T-helper 17 cell (primary cell): ENCODE measurements at regions not wholly inside any gene's neighbourhood (a gene's known extent, or its start where the extent isn't known, plus 50 kb on each side); places are given as distances from the start of the nearest gene placed in this dataset.

ENCODE experiments used
- ATAC-seq: fragments of 150-1000 bp; cut with Tn5 transposase; 2 replicates; pipeline ENCODE4 v1.10.0; 2021; ENCODE audit warnings: mild to moderate bottlenecking, moderate library complexity
- DNase-seq, 3 donors: peaks; one replicate each; pipeline versions ENCODE4 v3.0.0 to v3.0.0-alpha.2; 2020 to 2021
- H3K9me3 ChIP-seq: one replicate; pipeline ENCODE4 v1.7.0; 2013; ENCODE audit warnings: low read length, mild to moderate bottlenecking; ENCODE audit not compliant: control insufficient read depth, poor library complexity, severe bottlenecking
- H3K27ac Mint-ChIP-seq: one replicate; pipeline ENCODE4 v1.8.0; 2022; ENCODE audit warnings: mild to moderate bottlenecking, moderate library complexity, mixed read lengths
- H3K27me3 Mint-ChIP-seq: one replicate; pipeline ENCODE4 v1.8.0; 2022; ENCODE audit warnings: mixed read lengths
- H3K36me3 Mint-ChIP-seq: one replicate; pipeline ENCODE4 v1.8.0; 2022; ENCODE audit warnings: low read depth, mixed read lengths
- H3K4me1 Mint-ChIP-seq: one replicate; pipeline ENCODE4 v1.8.0; 2022; ENCODE audit warnings: mild to moderate bottlenecking, mixed read lengths
- H3K4me3 Mint-ChIP-seq: one replicate; pipeline ENCODE4 v1.8.0; 2022; ENCODE audit warnings: mild to moderate bottlenecking, moderate library complexity, mixed read lengths

DNA sequence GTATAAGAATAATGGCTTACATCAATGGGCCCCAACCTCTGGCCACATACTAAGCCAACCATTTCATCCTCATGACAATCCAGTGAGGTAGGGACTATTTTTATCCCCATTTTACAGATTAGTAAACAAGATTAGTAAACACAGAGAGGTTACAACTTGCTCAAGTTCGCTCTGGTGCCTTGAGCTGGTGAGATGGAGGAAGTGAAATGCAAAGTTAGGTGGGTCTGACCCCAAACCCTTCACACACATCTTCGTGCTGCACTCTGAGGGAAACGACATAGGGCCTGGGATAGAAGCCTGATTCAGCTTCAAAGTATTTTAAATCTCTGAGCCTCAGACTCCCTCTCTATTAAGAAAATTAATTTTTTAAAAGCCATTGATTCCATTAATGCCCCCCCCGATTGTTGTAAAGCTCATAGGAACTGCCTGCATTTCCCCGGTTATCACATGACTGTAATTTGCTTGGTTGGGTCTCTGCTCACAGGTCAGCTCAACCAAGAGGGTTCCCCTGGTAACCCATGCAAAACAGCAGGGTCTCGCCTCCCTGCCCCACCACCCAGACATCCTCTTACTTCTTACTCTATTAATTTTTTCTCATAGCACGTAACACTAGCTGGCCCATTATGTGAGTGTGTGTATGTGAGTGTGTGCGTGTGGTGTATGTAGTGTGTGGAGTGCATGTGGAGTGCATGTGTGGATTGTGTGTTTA, 221.2 kb downstream of the MAFB start:
- DNase-seq (no peak), ATAC-seq (no peak)
- H3K27me3 Mint-ChIP-seq: peaks cover 20% of the 10 kb centered on the region
- H3K4me3 Mint-ChIP-seq: no peak overlapping the region
- no peaks in the 10 kb centered on the region for H3K36me3 Mint-ChIP-seq
- no peaks in the 10 kb centered on the region for H3K9me3 ChIP-seq
- no peaks in the 10 kb centered on the region for H3K4me1 Mint-ChIP-seq
- H3K27ac Mint-ChIP-seq: no peak overlapping the region

- peaks cover 15% of the 10 kb centered on the region for H3K27me3 Mint-ChIP-seq
Measured at GRCh38 chr20:40467067-40467466, 222.0 kb downstream of the MAFB start.

DNA sequence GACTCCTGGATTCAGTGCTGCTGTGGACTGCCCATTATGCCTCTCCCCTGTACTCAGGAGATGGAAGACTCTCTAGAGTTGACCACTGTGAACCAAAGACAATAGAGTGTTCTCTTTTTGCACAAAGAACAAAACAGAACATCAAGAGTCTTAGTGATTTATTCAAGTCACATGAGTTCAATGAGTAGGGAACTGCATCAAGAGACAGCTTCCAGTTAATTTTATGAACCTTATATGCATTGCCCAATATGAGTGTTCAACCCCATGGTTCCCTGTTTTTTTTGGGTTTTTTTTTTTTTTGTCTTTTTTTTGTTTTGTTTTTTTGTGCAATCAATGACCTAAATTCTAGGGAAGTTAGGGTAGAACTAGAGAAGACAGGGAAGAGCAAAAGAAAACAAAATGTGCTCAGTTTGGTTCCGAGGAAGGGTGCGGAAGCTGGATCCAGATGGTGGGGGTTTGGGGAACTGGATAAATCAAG, 224.3 kb downstream of the MAFB start:
- H3K27me3 Mint-ChIP-seq: peaks cover 15% of the 10 kb centered on the region

More at GRCh38 chr20:40467067-40467466, 222.0 kb downstream of the MAFB start:
- Mint-ChIP-seq H3K4me1 (no peaks in the 10 kb centered on the region), H3K36me3 (no peaks in the 10 kb centered on the region), H3K27ac (no peak overlapping the region), H3K4me3 (no peak overlapping the region)
- DNase-seq: no peak
- H3K9me3 ChIP-seq: no peaks in the 10 kb centered on the region
- ATAC-seq: no peak

DNA sequence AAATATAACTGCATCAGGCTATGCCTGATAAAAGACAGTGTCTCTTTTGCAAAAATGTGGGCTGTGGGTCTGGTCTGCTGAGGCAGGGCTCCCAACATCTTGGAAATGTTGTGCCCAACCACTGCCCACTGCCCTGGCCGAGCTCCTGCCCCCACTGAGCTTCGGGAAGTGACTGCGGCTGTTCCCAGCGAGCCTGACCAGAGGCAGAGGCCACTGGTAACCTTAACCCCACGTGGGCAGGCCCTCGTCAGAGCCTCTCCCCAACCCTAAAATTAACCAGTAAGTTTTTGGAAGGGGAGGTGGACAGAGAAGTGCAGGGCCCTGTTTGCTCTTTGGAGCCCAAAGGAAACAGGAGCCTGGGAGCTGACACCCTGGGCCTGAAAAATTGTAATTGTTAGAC, 225.9 kb downstream of the MAFB start:
- Mint-ChIP-seq H3K36me3 (no peaks in the 10 kb centered on the region), H3K4me1 (no peaks in the 10 kb centered on the region), H3K4me3 (no peak overlapping the region), H3K27me3 (peaks cover 15% of the 10 kb centered on the region), H3K27ac (no peak overlapping the region)
- no peaks in the 10 kb centered on the region for H3K9me3 ChIP-seq
- ATAC-seq (no peak), DNase-seq (no peak)

More for the DNA sequence above, 224.3 kb downstream of the MAFB start:
- Mint-ChIP-seq H3K4me3 (no peak overlapping the region), H3K36me3 (no peaks in the 10 kb centered on the region), H3K4me1 (no peaks in the 10 kb centered on the region), H3K27ac (no peak overlapping the region)
- ATAC-seq (no peak), DNase-seq (no peak)
- H3K9me3 ChIP-seq: no peaks in the 10 kb centered on the region

- Mint-ChIP-seq H3K4me1 (no peaks in the 10 kb centered on the region), H3K36me3 (no peaks in the 10 kb centered on the region), H3K27ac (no peak overlapping the region), H3K27me3 (peaks cover 15% of the 10 kb centered on the region), H3K4me3 (no peak overlapping the region)
- H3K9me3 ChIP-seq: no peaks in the 10 kb centered on the region
- no peak for DNase-seq
- no peak for ATAC-seq
Measured at GRCh38 chr20:40462566-40462965, 226.5 kb downstream of the MAFB start.

DNA sequence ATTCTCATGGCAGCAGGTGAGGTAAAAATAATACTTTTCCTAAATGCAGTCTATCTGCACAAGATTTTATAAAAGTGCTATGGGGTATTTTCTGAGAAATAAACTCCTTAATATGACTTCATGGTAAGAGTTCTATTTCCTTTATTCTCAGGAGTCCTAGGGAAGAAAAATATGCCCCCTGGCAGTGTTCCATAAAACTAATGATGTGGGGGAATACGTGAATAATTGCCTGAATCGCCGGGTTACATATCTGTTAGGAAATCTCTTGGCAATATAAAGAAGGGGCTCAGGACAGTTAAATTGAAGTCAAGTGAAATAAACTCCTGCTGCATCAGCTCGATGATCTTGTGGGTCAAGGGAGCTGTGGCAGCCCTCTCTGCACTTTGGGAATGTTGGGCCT, 229.7 kb downstream of the MAFB start:
- no peaks in the 10 kb centered on the region for H3K36me3 Mint-ChIP-seq
- H3K9me3 ChIP-seq: no peaks in the 10 kb centered on the region
- H3K27ac Mint-ChIP-seq: no peak overlapping the region
- no peak overlapping the region for H3K4me3 Mint-ChIP-seq
- H3K27me3 Mint-ChIP-seq: peaks cover 11% of the 10 kb centered on the region
- ATAC-seq: no peak
- DNase-seq: no peak
- H3K4me1 Mint-ChIP-seq: no peaks in the 10 kb centered on the region

- H3K27ac Mint-ChIP-seq: no peak overlapping the region
- no peaks in the 10 kb centered on the region for H3K36me3 Mint-ChIP-seq
- no peak overlapping the region for H3K4me3 Mint-ChIP-seq
- H3K27me3 Mint-ChIP-seq: peaks cover 16% of the 10 kb centered on the region
- H3K9me3 ChIP-seq: no peaks in the 10 kb centered on the region
- no peak for DNase-seq
- H3K4me1 Mint-ChIP-seq: no peaks in the 10 kb centered on the region
- ATAC-seq: no peak
Measured at GRCh38 chr20:40457404-40457803, 231.6 kb downstream of the MAFB start.

DNA sequence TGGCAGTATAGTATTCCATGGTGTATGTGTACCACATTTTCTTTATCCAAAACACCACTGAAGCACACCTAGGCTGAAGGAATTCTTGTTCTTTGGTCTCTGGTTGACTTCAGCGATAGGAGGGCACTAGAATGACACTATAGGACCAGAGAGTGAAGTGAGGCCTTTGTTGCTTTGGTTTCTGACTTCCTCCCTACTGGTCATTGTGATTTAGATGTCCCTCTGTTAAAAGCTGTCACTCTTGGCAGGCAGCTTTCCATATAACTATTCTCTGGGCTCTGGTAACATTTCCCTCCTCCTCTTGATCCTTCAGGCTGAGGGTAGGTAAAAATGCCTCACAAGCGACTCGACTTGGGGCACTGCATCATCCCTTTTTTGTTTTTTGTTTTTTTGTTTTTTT, 236.3 kb downstream of the MAFB start:
- ATAC-seq: no peak
- H3K9me3 ChIP-seq: no peaks in the 10 kb centered on the region
- peaks cover 26% of the 10 kb centered on the region for H3K27me3 Mint-ChIP-seq
- no peak overlapping the region for H3K4me3 Mint-ChIP-seq
- no peak overlapping the region for H3K27ac Mint-ChIP-seq
- DNase-seq: no peak
- no peaks in the 10 kb centered on the region for H3K36me3 Mint-ChIP-seq
- H3K4me1 Mint-ChIP-seq: no peaks in the 10 kb centered on the region

DNA sequence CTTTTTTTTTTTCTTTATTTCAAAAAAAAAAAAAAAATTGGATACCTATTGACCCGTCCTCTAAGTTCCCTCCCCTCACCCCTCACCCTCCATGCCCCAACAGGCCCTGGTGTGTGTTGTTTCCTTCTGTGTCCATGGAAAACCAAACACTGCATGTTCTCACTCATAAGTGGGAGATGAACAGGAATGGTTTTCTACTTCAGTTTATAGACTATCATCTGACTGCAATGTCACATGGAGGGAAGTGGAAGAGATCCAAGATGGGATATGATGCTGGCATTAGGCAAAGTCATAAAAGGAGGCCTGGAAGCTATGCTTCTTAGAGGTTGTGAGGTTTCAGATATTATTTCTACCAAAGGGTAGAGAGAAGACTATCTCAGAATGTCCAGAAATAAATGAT, 237.5 kb downstream of the MAFB start:
- H3K9me3 ChIP-seq: no peaks in the 10 kb centered on the region
- Mint-ChIP-seq H3K4me3 (no peak overlapping the region), H3K36me3 (no peaks in the 10 kb centered on the region), H3K4me1 (no peaks in the 10 kb centered on the region), H3K27me3 (peaks cover 38% of the 10 kb centered on the region), H3K27ac (no peak overlapping the region)
- no peak for DNase-seq
- no peak for ATAC-seq

GRCh38 chr20:40449974-40450616, 238.9 kb downstream of the MAFB start:
- Mint-ChIP-seq H3K27ac (no peak overlapping the region), H3K4me1 (no peaks in the 10 kb centered on the region), H3K27me3 (peaks cover 32% of the 10 kb centered on the region), H3K36me3 (no peaks in the 10 kb centered on the region), H3K4me3 (no peak overlapping the region)
- ATAC-seq: no peak
- H3K9me3 ChIP-seq: no peaks in the 10 kb centered on the region
- DNase-seq: no peak

- Mint-ChIP-seq H3K4me3 (no peak overlapping the region), H3K27ac (no peak overlapping the region), H3K27me3 (peaks cover 34% of the 10 kb centered on the region), H3K4me1 (no peaks in the 10 kb centered on the region), H3K36me3 (no peaks in the 10 kb centered on the region)
- H3K9me3 ChIP-seq: no peaks in the 10 kb centered on the region
- ATAC-seq (no peak), DNase-seq (no peak)
Measured at GRCh38 chr20:40449144-40449690, 239.8 kb downstream of the MAFB start.

DNA sequence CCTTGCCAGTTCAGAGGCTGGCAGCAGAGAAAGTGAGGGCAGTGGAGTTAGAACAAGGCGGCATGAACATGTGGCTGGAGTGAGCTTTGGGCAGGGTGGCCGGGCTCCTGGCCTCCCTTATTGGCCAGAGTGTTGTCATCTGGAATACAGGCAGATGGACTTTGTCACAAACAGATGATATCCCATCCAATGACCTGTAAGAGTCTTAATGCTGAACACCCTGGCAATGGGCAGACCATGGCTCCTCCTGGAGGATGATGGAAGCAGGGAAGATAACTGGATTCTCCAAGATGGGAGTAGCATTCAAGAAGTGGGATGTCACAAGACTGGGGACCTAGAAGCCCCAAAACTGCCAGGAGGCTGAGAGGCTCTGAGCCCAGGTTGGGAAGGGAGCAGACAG, 242.1 kb downstream of the MAFB start:
- H3K4me3 Mint-ChIP-seq: no peak overlapping the region
- no peak overlapping the region for H3K27ac Mint-ChIP-seq
- peaks cover 41% of the 10 kb centered on the region for H3K27me3 Mint-ChIP-seq
- no peak for ATAC-seq
- no peaks in the 10 kb centered on the region for H3K9me3 ChIP-seq
- no peak for DNase-seq
- H3K4me1 Mint-ChIP-seq: no peaks in the 10 kb centered on the region
- H3K36me3 Mint-ChIP-seq: no peaks in the 10 kb centered on the region

DNA sequence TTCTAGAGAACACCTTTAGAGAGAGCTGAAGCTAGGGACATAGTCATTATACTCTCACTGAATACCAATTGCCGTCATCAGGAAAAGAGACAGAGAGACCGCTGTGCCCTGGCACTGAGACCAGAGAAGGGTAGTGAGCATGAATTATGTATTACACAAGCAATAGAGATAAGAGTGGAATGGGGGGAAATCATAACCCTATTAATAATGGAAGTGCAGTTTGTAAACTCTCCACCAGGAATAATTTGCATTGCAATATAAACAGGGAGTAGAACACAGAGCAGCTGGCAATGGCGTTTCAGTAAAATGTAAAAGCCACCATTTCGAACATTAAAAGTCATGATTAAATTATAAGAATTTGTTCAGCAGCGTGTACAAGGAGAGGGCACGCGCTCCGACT, 244.5 kb downstream of the MAFB start:
- H3K9me3 ChIP-seq: no peaks in the 10 kb centered on the region
- no peak for ATAC-seq
- no peak for DNase-seq
- Mint-ChIP-seq H3K27ac (no peak overlapping the region), H3K4me3 (no peak overlapping the region), H3K36me3 (no peaks in the 10 kb centered on the region), H3K4me1 (no peaks in the 10 kb centered on the region), H3K27me3 (peaks cover 44% of the 10 kb centered on the region)

GRCh38 chr20:40443753-40444152, 245.3 kb downstream of the MAFB start:
- Mint-ChIP-seq H3K27ac (no peak overlapping the region), H3K4me1 (no peaks in the 10 kb centered on the region), H3K4me3 (no peak overlapping the region), H3K27me3 (peaks cover 39% of the 10 kb centered on the region), H3K36me3 (no peaks in the 10 kb centered on the region)
- H3K9me3 ChIP-seq: no peaks in the 10 kb centered on the region
- DNase-seq (no peak), ATAC-seq (no peak)
